ENCODE measurements at regions not wholly inside any gene's neighbourhood (a gene's known extent, or its start where the extent isn't known, plus 50 kb on each side); places are given as distances from the start of the nearest gene placed in this dataset.
"Not testable (repeated sequence)": the region's sequence is repeated elsewhere in the genome, so short reads cannot be mapped to it uniquely, and the experiment has no call there.

- TF ChIP-seq POLR2A (IDR thresholded peaks at IDR 0.05; ENCODE audit: low read depth); POLR2AphosphoS5 (IDR thresholded peaks at IDR 0.05); CTCF (IDR thresholded peaks at IDR 0.05): not testable (repeated sequence)
These were observed 292.0 kb downstream of the GOLGA6L6 start for GRCh38 chr15:20249677-20249970.
